Lower lobe of right lung (tissue), 2 donors: ENCODE measurements at regions not wholly inside any gene's neighbourhood (a gene's known extent, or its start where the extent isn't known, plus 50 kb on each side); places are given as distances from the start of the nearest gene placed in this dataset.

ENCODE experiments used
- ATAC-seq, 2 donors: fragments of 200-7000 bp; cut with Tn5 transposase; one replicate each; pipeline ENCODE4 v1.9.1; 2020 to 2022; ENCODE audit warnings: mild to moderate bottlenecking in 2 of 2, moderate library complexity in 2 of 2
- DNase-seq: peaks from one replicate; pipeline ENCODE4 v3.0.0-alpha.2; 2020
- H3K27ac ChIP-seq: fragments of 200-600 bp; one replicate; pipeline ENCODE4 v1.8.0; 2022
- H3K27me3 ChIP-seq: fragments of 200-600 bp; one replicate; pipeline ENCODE4 v1.8.0; 2022; ENCODE audit warnings: low read depth
- H3K36me3 ChIP-seq: fragments of 200-600 bp; one replicate; pipeline ENCODE4 v1.8.0; 2022; ENCODE audit warnings: mild to moderate bottlenecking
- H3K4me1 ChIP-seq: fragments of 200-600 bp; one replicate; pipeline ENCODE4 v1.8.0; 2022
- H3K4me3 ChIP-seq: fragments of 200-600 bp; one replicate; pipeline ENCODE4 v1.8.0; 2022; ENCODE audit warnings: mild to moderate bottlenecking
- H3K9me3 ChIP-seq: fragments of 200-600 bp; one replicate; pipeline ENCODE4 v1.8.0; 2022
- intact Hi-C: fragments of 100-400 bp; cut with DNase I; formaldehyde crosslinking; loops from one replicate; pipeline ENCODE4 v1.11.0; 2022
- TF ChIP-seq, protein P1 (sequence below): fragments of 200-600 bp; IDR thresholded peaks from one replicate; pipeline ENCODE4 v1.8.0; 2022; ENCODE audit warnings: antibody characterized with exemption, mild to moderate bottlenecking
- donor health status: DM: no; HTN: yes; CAD: no; lungs with severe emphysema.

DNA sequence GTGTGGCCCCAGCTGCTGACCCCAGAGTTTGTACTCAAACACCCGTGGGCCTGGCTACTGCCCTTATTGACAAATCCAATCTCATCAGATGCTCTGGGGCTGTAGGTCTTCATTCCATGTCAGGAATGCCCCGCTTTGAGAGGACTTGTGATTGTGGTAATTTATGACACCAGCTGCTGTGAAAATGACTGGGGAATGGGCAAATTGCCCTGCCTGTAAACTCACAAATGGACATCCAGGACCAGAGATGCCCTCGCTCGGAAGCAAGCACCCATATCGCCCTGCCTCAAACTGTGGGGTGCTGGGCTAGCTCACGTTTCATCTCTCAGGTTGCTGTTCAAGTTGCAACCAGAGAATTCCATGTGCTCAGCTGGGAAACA is 225.9 kb upstream of the MAP3K1 start:
- ATAC-seq (no peak), DNase-seq (no peak)
- TF ChIP-seq, protein P1, sequence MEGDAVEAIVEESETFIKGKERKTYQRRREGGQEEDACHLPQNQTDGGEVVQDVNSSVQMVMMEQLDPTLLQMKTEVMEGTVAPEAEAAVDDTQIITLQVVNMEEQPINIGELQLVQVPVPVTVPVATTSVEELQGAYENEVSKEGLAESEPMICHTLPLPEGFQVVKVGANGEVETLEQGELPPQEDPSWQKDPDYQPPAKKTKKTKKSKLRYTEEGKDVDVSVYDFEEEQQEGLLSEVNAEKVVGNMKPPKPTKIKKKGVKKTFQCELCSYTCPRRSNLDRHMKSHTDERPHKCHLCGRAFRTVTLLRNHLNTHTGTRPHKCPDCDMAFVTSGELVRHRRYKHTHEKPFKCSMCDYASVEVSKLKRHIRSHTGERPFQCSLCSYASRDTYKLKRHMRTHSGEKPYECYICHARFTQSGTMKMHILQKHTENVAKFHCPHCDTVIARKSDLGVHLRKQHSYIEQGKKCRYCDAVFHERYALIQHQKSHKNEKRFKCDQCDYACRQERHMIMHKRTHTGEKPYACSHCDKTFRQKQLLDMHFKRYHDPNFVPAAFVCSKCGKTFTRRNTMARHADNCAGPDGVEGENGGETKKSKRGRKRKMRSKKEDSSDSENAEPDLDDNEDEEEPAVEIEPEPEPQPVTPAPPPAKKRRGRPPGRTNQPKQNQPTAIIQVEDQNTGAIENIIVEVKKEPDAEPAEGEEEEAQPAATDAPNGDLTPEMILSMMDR: no peak
- no peak overlapping the region for H3K4me3 ChIP-seq
- H3K4me1 ChIP-seq: peaks cover 17% of the 10 kb centered on the region
- no peaks in the 10 kb centered on the region for H3K9me3 ChIP-seq
- H3K27me3 ChIP-seq: no peaks in the 10 kb centered on the region
- intact Hi-C loops: no loop called here
- no peaks in the 10 kb centered on the region for H3K36me3 ChIP-seq
- peak overlapping the region; percentile 8 for H3K27ac ChIP-seq

DNA sequence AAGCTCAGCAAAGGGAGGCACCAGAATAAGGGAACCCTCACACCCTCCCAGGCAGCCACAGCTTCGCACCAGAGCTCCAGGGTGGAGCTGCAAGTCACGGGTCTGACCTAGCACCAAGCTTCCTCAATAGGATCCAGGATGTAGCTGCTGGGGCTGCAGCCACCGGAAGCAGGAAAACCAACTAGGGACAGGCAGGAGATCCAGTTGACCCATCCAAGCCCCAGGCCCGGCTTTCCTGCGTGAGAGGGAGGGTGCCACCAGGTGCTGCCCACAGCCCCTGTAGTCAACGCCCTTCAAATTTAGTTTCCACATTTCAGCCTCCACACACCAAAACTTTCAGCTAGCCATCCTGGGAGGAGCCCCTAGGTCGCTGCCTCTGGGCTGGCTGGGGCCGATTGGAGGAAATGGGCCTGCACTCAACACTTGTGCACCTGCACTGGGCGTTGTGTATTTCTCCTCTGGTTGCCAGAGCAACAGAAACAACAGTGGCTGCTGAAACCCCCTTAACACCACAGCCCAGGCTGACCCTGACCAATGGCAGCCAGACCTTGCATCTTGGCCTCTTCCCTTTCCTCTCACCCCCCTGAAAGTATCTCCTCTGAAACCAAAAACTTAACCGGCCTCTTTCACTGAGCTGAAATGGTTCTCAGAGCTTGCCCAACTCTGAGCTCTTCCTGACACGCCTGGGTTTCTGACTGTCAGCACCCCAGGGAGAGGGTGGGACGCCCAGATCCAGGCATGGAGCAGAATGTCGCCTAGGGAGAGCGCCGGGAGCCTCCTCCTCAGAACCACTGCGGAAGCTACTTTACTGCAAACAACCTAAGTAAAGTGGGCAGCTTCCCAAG is 226.5 kb upstream of the MAP3K1 start:
- no peaks in the 10 kb centered on the region for H3K9me3 ChIP-seq
- no peaks in the 10 kb centered on the region for H3K36me3 ChIP-seq
- intact Hi-C loops: no loop called here
- H3K27me3 ChIP-seq: no peaks in the 10 kb centered on the region
- peak overlapping the region; percentile 53 for H3K27ac ChIP-seq
- peaks cover 17% of the 10 kb centered on the region for H3K4me1 ChIP-seq
- peak; percentile 64 for DNase-seq
- TF ChIP-seq, protein P1: no peak
- H3K4me3 ChIP-seq: no peak overlapping the region
- ATAC-seq: peak; percentile 59 to 74

DNA sequence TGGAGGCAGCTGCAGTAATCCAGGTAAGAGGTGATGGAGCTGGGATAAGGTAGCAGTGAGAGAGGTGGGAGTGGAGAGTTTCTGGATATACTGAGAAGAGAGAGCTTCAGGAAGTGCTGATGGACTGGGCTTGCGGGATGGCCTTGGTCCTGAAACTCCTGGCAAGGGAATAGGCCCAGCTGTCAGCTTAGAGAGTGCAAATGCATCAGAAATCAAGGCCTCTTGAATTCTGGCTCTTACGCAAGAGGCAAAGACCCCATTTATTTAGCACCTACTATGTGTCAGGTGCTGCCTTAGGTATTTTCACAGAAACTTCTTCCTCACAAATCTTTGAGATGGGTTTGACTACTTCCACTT is 227.2 kb upstream of the MAP3K1 start:
- H3K36me3 ChIP-seq: no peaks in the 10 kb centered on the region
- intact Hi-C loops: no loop called here
- no peaks in the 10 kb centered on the region for H3K27me3 ChIP-seq
- TF ChIP-seq, protein P1: no peak
- ATAC-seq (no peak), DNase-seq (no peak)
- peaks cover 17% of the 10 kb centered on the region for H3K4me1 ChIP-seq
- H3K4me3 ChIP-seq: no peak overlapping the region
- H3K27ac ChIP-seq: no peak overlapping the region
- no peaks in the 10 kb centered on the region for H3K9me3 ChIP-seq

DNA sequence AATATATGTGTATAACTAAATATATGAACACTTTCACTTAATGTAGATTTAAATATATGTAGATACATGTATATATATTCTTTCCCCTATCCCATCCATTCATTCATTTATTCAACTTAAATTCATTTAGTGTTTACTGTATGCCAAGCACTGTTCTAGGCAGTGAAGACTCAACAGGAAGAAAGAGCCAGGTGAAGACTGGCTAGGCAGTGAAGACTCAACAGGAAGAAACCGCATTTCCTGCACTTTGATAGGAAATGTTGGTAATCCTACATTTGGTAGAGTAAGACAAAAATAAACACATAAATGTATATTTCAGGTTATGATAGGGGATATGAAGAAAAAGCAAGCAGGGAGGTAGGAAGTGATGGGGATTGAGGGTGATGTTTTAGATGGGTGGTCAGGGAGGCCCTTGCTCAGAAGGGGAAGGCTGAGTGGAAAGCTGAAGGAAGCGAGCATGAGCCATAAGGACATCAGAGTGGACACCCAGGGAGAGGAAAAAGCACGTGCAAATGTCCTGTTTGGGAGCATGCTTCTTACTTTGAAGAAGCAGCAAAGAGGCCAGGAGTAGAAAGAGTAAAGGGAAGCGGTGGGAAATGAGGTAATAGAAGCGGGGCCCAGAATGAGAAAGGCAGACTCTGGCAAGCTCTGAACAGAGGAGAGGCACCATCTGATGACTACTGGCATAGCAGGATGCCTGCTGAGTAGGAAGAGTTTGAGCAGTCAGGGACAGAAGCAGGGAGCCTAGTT is 227.8 kb upstream of the MAP3K1 start:
- ATAC-seq (no peak), DNase-seq (no peak)
- no peaks in the 10 kb centered on the region for H3K27me3 ChIP-seq
- H3K4me1 ChIP-seq: peaks cover 17% of the 10 kb centered on the region
- H3K36me3 ChIP-seq: no peaks in the 10 kb centered on the region
- TF ChIP-seq, protein P1: no peak
- intact Hi-C loops: no loop called here
- no peak overlapping the region for H3K27ac ChIP-seq
- no peak overlapping the region for H3K4me3 ChIP-seq
- H3K9me3 ChIP-seq: no peaks in the 10 kb centered on the region

DNA sequence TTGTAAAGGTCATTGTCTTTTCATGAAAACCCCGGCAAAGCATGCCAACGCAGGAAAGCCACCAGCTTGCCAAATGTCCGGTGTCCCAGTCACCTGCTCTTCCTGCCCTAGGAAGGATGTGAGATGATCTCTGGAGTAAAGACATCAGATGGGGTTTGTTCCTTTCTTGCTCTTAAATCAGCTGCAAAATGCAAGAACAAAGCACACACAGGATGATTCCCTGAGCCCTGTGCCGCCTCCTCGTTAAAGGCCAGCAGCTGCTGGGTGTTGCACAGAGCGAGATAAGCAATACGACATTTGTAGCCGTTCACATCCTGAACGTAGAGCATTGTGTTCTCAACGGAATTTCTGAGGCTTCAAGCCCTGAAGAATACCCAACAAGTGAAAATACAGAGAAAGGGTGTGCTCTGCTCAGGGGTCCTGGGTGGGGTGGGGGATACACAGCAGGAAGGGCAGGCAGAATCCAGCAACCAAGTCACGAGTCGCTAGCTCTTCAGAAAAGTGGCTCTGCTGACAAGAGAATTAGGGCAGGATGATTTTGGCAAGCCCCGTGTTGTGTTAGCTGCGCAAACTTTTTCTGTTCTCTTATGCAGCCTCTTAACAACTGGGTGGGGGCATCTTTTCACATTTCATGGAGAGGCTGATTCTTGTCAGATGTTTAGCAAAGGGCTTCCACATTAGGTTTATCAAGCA is 229.2 kb upstream of the MAP3K1 start:
- Histone ChIP-seq H3K27me3 (no peaks in the 10 kb centered on the region), H3K9me3 (no peaks in the 10 kb centered on the region), H3K4me1 (peaks cover 17% of the 10 kb centered on the region), H3K36me3 (no peaks in the 10 kb centered on the region), H3K4me3 (peak overlapping the region; percentile 9), H3K27ac (peak overlapping the region; percentile 54)
- DNase-seq: no peak
- intact Hi-C loops: no loop called here
- TF ChIP-seq, protein P1: no peak
- peak; percentile 46 to 55 for ATAC-seq
